Lower lobe of right lung (tissue), 2 donors: ENCODE measurements at regions not wholly inside any gene's neighbourhood (a gene's known extent, or its start where the extent isn't known, plus 50 kb on each side); places are given as distances from the start of the nearest gene placed in this dataset.
"Not testable (repeated sequence)": the region's sequence is repeated elsewhere in the genome, so short reads cannot be mapped to it uniquely, and the experiment has no call there.

Experiments used
- ATAC-seq, 2 donors: fragments of 200-7000 bp; cut with Tn5 transposase; one replicate each; pipeline ENCODE4 v1.9.1; 2020 to 2022; ENCODE audit warnings: mild to moderate bottlenecking in 2 of 2, moderate library complexity in 2 of 2
- DNase-seq: peaks from one replicate; pipeline ENCODE4 v3.0.0-alpha.2; 2020
- H3K27ac ChIP-seq: fragments of 200-600 bp; one replicate; pipeline ENCODE4 v1.8.0; 2022
- H3K27me3 ChIP-seq: fragments of 200-600 bp; one replicate; pipeline ENCODE4 v1.8.0; 2022; ENCODE audit warnings: low read depth
- H3K36me3 ChIP-seq: fragments of 200-600 bp; one replicate; pipeline ENCODE4 v1.8.0; 2022; ENCODE audit warnings: mild to moderate bottlenecking
- H3K4me1 ChIP-seq: fragments of 200-600 bp; one replicate; pipeline ENCODE4 v1.8.0; 2022
- H3K4me3 ChIP-seq: fragments of 200-600 bp; one replicate; pipeline ENCODE4 v1.8.0; 2022; ENCODE audit warnings: mild to moderate bottlenecking
- H3K9me3 ChIP-seq: fragments of 200-600 bp; one replicate; pipeline ENCODE4 v1.8.0; 2022
- CTCF ChIP-seq: fragments of 200-600 bp; IDR thresholded peaks from one replicate; pipeline ENCODE4 v1.8.0; 2022; ENCODE audit warnings: antibody characterized with exemption, mild to moderate bottlenecking
- intact Hi-C: fragments of 100-400 bp; cut with DNase I; formaldehyde crosslinking; loops from one replicate; pipeline ENCODE4 v1.11.0; 2022
- donor health status: DM: no; HTN: yes; CAD: no; lungs with severe emphysema.

GRCh38 chr6:11380549-11380948 lies 148.1 kb upstream of the NEDD9 start:
- peaks cover 48% of the 10 kb centered on the region for H3K4me1 ChIP-seq

GRCh38 chr6:11379805-11380204 lies 147.3 kb upstream of the NEDD9 start:
- no peak for ATAC-seq
- Histone ChIP-seq H3K27me3 (no peaks in the 10 kb centered on the region), H3K4me3 (peak overlapping the region; percentile 47), H3K4me1 (peaks cover 50% of the 10 kb centered on the region), H3K9me3 (no peaks in the 10 kb centered on the region), H3K27ac (no peak overlapping the region), H3K36me3 (no peaks in the 10 kb centered on the region)
- TF ChIP-seq CTCF: no peak
- no peak for DNase-seq
- intact Hi-C loops: no loop called here

More at GRCh38 chr6:11380549-11380948, 148.1 kb upstream of the NEDD9 start:
- ATAC-seq: no peak
- intact Hi-C loops: no loop called here
- Histone ChIP-seq H3K27ac (peak overlapping the region; percentile 87), H3K9me3 (no peaks in the 10 kb centered on the region), H3K27me3 (no peaks in the 10 kb centered on the region), H3K4me3 (peak overlapping the region; percentile 47), H3K36me3 (no peaks in the 10 kb centered on the region)
- DNase-seq: no peak
- TF ChIP-seq CTCF: no peak

- ATAC-seq: no peak
- no peak overlapping the region for H3K27ac ChIP-seq
- no peaks in the 10 kb centered on the region for H3K9me3 ChIP-seq
These were observed 146.2 kb upstream of the NEDD9 start for GRCh38 chr6:11378639-11379038.

GRCh38 chr6:11374036-11375010 lies 141.9 kb upstream of the NEDD9 start:
- ATAC-seq: peak; percentile 67 to 79
- Histone ChIP-seq H3K9me3 (no peaks in the 10 kb centered on the region), H3K27me3 (no peaks in the 10 kb centered on the region), H3K4me3 (no peak overlapping the region), H3K27ac (no peak overlapping the region), H3K36me3 (no peaks in the 10 kb centered on the region), H3K4me1 (peaks cover 42% of the 10 kb centered on the region)
- intact Hi-C loops: no loop called here
- no peak for TF ChIP-seq CTCF
- no peak for DNase-seq

More at GRCh38 chr6:11378639-11379038, 146.2 kb upstream of the NEDD9 start:
- no peaks in the 10 kb centered on the region for H3K27me3 ChIP-seq
- H3K4me3 ChIP-seq: no peak overlapping the region
- H3K36me3 ChIP-seq: no peaks in the 10 kb centered on the region
- TF ChIP-seq CTCF: no peak
- intact Hi-C loops: no loop called here
- peaks cover 54% of the 10 kb centered on the region for H3K4me1 ChIP-seq
- no peak for DNase-seq

- no peaks in the 10 kb centered on the region for H3K27me3 ChIP-seq
- no peaks in the 10 kb centered on the region for H3K36me3 ChIP-seq
- ATAC-seq: no peak
- H3K27ac ChIP-seq: no peak overlapping the region
- TF ChIP-seq CTCF: no peak
- peaks cover 53% of the 10 kb centered on the region for H3K4me1 ChIP-seq
- no peak overlapping the region for H3K4me3 ChIP-seq
- intact Hi-C loops: no loop called here
- no peaks in the 10 kb centered on the region for H3K9me3 ChIP-seq
- DNase-seq: no peak
These were observed 140.7 kb upstream of the NEDD9 start for GRCh38 chr6:11373208-11373607.

GRCh38 chr6:11372186-11372790 lies 139.8 kb upstream of the NEDD9 start:
- DNase-seq, H3K27ac ChIP-seq, H3K36me3 ChIP-seq, H3K27me3 ChIP-seq, H3K4me3 ChIP-seq, H3K9me3 ChIP-seq, intact Hi-C loops, ATAC-seq: not testable (repeated sequence)
- peaks cover 62% of the 10 kb centered on the region for H3K4me1 ChIP-seq
